Suprapubic skin (tissue), 3 donors: ENCODE measurements at regions not wholly inside any gene's neighbourhood (a gene's known extent, or its start where the extent isn't known, plus 50 kb on each side); places are given as distances from the start of the nearest gene placed in this dataset.

Experiments
- EP300 ChIP-seq: sonication (generic); formaldehyde crosslinking; IDR thresholded peaks from one replicate; pipeline ENCODE4 v1.6.1; 2017; ENCODE audit warnings: antibody characterized with exemption
- POLR2A ChIP-seq, 2 donors: fragments of 450-650 bp; IDR thresholded peaks; one replicate each; pipeline ENCODE4 v1.6.1; 2017; ENCODE audit warnings: antibody characterized with exemption in 2 of 2, mild to moderate bottlenecking in 2 of 2, moderate library complexity in 2 of 2
- TF ChIP-seq, protein P1 (sequence below), 2 donors: fragments of 200-600 bp in 1 of 2; fragments of 450-650 bp in 1 of 2; sonication (generic) in 1 of 2; IDR thresholded peaks; one replicate each; pipeline ENCODE4 v1.5.1; 2016 to 2019; ENCODE audit warnings: antibody characterized with exemption in 2 of 2, mild to moderate bottlenecking in 1 of 2, moderate library complexity in 1 of 2

DNA sequence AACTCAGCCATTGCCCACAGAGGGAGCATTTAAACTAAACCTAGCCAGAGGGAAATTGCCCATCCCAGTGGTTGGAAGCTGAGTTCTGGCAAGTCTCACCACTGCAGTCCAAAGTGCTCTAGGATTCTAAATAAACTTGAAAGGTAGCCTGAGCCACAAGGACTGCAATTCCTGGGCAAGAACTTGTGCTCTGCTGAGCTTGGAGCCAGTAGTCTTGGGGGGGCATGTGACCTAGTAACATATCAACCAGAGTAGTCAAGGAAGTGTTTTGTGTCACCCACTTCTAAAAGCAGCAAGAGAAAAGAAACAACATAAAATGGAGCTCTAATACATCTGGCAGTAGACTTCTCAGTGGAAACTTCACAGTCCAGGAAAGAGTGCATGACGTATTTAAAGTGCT lies 167.0 kb downstream of the PTH2R start:
- TF ChIP-seq, protein P1, sequence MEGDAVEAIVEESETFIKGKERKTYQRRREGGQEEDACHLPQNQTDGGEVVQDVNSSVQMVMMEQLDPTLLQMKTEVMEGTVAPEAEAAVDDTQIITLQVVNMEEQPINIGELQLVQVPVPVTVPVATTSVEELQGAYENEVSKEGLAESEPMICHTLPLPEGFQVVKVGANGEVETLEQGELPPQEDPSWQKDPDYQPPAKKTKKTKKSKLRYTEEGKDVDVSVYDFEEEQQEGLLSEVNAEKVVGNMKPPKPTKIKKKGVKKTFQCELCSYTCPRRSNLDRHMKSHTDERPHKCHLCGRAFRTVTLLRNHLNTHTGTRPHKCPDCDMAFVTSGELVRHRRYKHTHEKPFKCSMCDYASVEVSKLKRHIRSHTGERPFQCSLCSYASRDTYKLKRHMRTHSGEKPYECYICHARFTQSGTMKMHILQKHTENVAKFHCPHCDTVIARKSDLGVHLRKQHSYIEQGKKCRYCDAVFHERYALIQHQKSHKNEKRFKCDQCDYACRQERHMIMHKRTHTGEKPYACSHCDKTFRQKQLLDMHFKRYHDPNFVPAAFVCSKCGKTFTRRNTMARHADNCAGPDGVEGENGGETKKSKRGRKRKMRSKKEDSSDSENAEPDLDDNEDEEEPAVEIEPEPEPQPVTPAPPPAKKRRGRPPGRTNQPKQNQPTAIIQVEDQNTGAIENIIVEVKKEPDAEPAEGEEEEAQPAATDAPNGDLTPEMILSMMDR (IDR thresholded peaks at IDR 0.05) = no peak
- TF ChIP-seq EP300 (no peak), POLR2A (IDR thresholded peaks at IDR 0.05) (no peak)
